HG02981 (cell line): ENCODE measurements at regions not wholly inside any gene's neighbourhood (a gene's known extent, or its start where the extent isn't known, plus 50 kb on each side); places are given as distances from the start of the nearest gene placed in this dataset.

Experiments used
- ATAC-seq: cut with Tn5 transposase; IDR thresholded peaks from one replicate; pipeline ENCODE4 v1.9.1; 2021; ENCODE audit warnings: mild to moderate bottlenecking, moderate library complexity; ENCODE audit not compliant: unreplicated experiment

DNA sequence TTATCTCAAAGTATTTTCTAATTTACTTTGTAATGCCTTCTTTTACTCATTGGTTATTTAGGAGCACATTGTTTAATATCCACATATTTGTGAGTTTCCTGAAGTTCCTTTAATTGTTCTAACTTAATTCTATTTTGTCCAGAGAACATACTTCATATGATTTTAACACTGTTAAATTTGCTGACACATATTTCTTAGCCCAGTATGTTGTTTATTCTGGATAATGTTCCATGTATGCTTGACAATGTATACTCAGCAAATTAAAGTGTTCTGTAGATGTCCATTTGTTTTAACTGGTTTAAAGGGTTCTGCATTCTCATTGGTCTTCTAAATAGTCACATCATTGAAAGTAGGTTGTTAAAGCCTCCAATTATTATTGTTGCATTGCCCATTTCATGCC is 643.7 kb upstream of the NR5A2 start:
- ATAC-seq = no peak

DNA sequence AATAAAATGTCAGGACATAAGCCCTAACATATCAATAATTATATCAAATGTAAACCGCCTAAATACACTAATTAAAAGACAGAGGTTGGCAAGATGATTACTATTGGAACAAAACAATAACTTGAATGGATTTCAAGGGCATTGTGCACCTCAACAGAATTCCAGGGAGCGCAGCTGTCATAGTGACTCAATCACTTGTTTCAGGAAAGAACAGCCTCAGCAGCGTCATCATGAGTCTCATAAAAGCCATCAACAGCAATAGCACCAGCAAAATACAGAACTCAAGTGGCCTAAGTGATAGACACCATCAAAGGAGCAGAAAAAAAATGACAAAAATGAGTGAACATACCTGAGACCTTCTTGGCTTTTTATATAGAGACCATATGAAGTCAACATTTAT is 632.7 kb upstream of the NR5A2 start:
- ATAC-seq = no peak

DNA sequence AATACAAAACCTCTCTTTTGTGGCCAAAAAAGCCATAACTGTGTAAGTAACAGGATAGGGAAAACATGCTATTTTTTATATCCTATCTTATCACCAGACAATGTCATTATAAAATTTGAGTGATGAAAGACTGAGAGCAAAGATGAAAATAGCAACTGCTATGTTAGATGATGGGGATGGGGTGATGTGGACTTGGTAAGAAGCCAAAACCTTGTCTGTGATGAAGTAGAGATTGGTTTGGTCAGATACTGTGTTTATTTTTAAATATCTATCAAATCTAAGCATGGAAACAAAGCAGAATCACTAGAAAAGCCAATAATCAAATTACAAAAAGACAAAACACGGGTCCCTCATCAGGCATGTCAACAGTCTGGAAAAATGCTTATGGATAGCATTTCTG is 631.1 kb upstream of the NR5A2 start:
- ATAC-seq = no peak

DNA sequence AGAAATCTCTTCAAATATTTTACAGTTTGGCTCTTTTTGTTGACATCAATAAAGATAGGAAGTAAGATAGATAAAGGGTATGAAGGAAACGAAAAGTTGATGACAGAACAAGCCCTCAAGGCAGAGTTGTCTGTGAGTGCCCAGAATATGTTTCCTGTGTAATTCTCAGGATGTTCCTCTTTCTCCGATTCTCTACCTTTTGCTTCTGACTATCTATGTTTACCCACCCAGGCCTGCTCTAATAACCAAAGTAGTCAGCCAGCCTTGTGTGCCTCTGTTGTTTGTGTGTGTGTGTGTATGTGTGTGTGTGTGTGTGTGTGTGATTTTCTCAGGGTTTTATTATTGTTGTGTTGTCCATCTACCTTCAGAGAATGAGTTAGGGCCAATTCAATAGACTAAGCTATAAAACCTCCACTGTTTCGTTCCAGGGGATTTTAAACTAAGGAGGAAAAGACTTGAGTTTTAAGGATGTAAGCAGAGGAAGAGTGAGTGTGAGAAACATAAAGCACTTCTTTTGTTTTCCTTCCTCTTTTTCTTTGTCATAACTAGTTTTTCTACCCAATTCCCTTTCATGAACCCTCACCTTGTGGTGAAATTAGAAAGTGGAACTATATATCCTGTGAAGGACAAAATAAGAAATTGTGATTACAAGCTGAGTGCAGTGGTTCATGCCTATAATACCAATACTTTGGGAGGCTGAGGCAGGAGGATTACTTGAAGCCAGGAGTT is 627.4 kb upstream of the NR5A2 start:
- peak; percentile 76 for ATAC-seq

DNA sequence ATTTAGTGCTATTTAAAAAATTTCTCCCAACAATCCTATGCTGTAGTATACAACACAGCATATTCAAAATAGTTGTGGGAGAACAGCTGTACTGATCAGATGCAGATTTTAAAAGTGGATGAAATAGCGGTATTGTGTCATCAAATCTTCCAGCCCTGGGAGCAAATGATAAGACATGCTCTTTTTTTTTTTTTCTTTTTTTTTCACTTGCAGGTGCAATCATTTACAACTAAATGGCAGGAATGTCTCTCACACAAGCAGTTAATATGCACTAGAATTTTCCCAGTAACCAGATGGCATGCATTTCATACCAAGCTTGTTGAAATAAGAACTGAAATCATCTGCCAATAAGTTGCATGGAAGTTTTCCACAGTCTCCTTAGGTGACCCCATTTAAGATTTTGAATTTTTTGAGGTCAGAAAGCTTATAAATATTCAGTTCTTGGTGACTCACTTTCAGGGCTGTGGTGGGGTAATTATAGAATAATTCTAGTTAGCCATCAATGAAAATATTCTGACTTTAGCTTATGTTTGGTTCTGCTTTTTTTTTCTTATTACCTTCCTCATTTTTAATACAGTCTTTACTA is 623.9 kb upstream of the NR5A2 start:
- no peak for ATAC-seq

DNA sequence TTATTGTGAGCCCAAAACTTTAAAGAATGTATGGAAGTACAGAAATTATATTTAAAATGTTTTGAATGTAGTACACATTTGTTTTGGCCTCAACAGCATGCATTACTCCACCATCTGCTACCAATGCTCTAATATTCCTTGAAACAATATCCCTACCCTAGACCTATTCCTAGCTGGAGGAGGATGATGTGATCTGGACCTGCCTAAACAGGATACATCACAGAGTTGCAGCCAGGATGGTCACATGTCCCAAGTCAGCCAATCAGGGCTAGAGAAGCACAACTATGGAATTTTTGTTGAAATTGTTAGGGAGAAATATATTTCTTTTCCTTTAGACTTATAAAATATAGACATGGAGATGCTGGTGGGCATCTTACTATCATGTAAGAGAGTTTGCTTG is 623.3 kb upstream of the NR5A2 start:
- ATAC-seq = no peak

DNA sequence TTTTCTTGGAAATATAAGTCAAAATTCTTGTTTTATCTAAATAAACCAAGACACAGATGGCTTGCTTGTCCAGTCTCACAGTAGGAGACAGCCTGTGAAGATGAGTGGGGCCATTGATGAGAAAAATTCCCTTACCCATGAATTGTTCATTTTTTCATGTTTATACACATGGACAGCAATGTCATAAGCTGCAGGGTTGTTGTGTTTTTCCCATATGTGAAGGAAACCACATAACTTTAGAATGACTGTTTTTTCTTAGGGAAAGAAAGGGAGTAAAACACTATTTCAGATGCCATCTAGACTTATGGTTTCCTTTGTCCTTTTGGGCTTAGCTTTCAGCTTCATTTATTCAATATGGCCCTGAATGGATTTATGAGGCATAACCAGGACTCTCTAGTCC is 622.5 kb upstream of the NR5A2 start:
- ATAC-seq = no peak

DNA sequence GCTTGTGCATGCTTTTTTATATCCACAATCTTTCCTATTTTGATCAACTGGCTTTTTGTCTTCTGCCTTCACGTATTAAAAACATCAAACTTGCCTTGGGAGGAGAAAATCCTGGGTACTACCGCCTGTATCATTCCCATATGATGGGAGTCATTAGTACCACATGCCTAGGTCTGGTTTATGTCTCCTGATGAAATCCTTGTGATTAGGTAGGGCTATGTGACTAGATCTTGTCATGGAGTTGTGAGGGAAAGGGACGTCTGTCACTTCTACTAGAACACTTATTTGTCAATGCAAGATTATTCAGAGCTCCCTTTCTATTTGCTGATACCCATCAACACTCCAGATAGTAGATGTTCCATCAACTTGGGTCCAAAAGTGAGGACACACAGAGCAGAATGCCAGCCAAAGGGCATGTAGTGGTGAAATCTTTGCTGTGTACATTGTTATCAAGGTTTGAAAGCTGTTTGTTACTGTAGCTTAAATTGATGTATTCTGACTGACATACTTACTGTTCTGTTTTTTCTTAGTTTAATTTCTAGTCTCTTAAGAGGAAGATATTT is 621.8 kb upstream of the NR5A2 start:
- no peak for ATAC-seq

DNA sequence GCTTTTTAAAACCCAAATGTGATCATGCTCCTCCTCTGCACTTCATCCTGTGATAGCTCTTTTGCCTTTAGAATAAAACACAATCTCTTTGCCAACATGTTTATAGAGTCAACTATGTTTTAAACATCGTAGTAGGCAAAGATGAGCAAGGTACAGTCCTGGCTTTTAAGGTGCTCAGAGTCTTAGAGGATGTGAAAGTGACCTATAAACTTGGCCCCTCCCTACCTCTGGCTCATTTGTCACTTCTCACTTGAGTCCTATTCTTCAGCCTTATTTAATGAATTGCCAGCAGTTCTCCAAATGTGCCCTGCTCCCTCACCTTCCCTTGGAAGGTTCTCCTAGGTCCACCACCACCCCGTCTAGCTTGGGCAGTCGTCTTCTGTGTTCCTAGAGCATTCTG is 617.0 kb upstream of the NR5A2 start:
- no peak for ATAC-seq

DNA sequence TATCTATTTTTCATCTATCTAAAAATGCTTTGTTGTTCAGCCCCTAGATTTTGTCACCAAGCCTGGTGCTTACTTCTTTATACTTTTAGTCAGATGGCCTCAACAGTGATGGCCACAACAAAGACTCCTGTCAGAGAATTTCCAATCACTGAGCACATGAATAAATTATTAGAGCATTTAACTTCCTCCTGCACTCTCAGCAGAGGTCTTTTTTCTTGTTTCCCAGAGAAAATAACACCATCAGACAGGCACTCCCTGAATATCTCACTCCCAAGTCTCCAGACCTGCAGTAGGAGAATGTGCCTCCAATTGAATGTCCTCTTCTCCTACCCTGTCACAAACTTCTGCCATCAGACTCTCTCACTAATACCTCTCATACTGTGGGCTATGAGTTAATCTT is 616.0 kb upstream of the NR5A2 start:
- ATAC-seq = no peak

DNA sequence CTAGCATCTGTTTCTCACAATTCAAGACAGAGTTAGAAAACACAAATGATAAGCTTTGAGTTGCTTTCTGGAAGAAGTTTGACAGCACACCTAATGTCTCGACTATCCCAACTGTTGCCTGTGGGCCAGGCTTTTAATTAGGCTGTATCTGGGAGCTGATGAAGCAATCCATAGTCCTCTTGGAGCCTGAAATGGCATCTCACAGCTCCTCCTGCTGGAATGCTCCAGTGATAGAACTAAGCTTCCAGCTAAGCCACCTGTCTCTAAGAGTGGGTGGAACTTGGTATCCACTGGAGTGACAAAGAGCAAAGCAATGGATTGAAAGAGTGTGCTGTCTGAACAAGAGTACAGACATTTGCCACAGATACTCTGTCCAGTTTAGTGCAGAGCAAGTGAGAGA is 605.3 kb upstream of the NR5A2 start:
- no peak for ATAC-seq

DNA sequence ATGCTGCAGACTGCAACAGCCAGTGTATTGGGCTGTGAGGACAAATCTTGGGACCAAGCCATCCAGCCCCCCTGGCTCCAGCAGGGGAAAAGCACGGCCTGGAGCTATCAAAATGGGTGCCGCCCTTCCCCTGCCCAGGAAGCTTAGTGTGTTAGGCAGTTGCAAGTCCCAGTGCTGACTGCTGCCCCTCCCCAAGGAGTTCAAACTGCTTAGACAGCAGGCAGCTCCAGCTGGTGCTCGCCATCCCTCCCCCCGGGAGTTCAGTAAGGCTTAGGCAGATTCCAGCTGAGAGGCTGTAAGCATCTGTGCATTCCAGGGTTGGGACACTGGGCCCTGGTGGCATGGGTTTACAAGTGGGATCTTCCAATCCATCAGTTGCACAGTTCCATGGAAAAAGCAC is 579.6 kb upstream of the NR5A2 start:
- ATAC-seq = no peak

DNA sequence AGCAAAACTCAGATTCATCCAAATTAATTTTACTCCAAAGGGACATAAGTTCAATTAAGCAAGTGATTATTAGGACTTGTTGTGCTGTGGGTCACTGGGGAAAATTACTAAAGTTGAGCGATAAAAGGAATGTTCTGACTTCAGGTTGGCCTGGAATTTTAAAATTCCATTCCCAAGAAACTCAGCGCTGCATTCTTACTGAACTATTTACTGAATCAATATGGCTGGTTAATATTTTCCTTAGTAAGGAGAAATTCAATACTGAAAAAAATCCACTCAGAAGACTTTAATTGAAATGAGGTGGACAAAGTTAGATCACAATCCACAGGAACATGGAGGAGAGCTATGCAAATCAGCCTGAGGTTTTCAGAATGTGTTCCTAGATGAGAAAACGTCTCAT is 578.9 kb upstream of the NR5A2 start:
- ATAC-seq = no peak

DNA sequence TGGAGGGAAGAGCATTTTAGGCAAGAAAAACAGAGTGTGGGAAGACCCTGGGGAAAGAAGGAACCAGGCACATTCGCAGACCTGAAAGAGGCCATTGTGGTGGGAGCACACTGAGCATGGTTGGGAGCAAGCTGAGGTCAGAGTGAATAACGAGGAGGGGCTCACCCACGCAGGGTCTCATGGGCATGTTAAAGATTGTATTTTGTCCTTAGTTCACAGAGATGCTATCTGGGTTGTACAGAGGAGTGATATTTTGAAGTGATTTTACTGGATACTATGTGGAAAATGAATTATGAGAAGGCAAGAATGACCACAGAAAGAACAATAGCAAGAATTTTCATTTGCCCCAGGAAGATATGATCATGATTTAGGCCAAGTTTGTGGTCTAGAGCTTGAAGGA is 578.3 kb upstream of the NR5A2 start:
- ATAC-seq = no peak

DNA sequence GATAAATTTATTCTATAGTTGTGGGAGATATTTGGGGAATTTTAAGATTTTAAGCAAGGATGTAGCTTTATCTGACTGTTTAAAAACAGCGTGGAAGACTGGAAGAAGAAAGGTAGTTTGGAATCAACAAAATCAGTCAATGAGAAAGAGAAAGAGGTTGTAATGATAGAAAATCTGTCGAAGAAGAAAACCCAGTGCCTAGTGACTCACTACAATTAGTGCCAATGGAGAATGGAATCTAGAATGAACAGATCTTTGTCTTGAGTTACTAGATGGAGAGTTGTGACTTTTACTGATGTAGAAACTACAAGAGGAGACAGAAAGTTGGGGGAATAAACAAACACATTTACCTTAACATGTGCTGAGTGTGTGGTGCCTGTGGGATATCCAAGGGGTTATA is 577.8 kb upstream of the NR5A2 start:
- no peak for ATAC-seq

DNA sequence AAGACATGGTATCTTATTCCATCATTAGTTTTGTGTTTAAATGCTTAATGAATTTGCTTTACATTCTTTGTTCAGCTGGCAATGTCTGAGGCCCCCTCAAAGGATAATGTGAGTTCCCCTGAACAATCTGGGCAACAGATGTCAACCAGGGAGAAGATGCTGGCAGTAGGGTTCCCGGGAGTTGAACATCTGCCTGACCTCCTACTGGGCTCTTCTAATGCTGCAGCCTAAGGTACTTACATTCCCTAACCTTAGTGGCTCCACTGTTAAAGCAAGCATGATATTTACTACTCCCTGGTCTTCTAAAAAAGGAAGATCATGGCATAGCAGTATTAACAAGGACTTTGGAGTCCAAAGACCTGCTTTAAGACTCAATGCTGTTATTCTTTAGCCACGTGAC is 574.9 kb upstream of the NR5A2 start:
- ATAC-seq = no peak

DNA sequence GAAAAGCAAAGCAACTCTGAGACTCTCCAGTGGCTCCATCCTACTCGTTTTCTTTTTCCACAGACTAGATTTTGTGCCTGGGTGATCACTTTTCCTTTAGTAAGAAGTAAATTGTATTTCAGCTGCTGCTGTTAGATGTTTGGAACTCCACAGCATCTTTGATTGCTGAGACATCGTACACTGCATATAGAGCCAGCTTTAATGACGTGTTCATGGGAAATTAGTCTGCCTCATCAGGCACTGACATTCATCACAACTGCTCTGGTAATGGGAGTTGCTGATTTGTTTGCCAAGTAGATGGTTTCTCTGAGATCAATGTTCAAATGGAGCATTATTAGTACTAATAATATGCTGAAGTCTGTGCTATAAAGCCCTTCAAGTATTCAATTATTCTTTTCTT is 573.8 kb upstream of the NR5A2 start:
- no peak for ATAC-seq

DNA sequence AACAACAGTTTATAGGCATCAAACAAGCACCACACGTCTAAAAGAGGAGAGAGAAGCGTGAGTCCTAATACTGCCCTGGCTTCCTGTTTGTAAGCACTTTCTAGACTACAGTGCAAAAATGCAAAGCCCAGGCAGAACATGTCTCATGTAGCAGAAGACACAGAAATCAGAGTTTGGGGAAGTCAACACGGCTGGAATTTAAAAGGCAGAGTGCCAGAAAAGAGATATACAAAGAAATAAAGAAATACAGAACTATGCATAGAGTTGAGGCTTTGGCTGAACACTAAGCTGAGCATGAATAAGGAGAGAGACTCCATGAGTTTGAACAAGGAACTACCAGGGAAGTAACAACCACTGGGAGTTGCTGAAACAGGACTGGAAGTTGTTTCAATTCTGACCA is 566.6 kb upstream of the NR5A2 start:
- no peak for ATAC-seq

DNA sequence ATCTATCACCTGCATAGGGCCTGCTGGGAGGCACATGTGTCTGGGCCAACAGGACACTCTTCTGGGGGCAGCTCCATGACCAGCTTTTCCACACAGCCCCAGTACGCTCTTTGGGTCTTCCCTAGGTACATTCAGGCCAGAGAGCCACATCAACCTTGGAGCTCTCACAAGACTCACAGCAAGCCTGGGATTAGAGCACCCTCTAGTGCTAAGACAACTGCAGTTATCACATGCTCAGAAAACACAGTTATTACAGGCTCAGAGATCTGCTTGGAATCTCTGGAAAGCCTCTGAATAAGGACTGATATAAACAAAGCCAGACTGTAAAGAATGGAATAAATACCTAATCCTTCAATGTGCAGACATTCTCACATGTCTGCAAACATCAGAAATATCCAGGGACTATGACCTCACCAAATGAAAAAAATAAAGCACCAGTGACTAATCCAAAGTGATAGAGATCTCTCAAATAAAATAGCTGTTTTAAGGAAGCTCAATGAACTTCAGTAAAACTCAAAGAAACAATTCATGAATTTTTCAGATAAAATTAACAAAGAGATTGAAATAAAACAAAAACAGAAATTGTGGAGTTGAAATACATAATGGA is 563.9 kb upstream of the NR5A2 start:
- ATAC-seq = peak; percentile 61

DNA sequence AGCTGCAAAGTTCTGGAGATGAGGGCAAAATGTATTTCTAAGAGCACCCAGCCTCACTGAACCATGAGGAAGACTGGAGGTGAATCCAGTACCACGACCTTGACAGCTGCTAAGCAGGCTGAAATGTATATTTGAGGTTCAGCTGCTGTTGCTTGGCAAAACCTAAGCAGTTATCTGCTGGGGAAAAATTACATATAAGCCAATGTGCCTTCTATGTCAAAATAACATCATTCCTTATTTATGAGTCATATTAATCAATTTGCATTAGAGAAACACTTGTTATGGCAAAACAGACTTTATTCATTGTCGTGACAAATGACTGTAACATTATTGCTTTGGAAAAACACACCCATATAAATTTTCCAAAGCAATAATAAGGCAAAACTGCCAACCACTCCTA is 560.5 kb upstream of the NR5A2 start:
- ATAC-seq = no peak

DNA sequence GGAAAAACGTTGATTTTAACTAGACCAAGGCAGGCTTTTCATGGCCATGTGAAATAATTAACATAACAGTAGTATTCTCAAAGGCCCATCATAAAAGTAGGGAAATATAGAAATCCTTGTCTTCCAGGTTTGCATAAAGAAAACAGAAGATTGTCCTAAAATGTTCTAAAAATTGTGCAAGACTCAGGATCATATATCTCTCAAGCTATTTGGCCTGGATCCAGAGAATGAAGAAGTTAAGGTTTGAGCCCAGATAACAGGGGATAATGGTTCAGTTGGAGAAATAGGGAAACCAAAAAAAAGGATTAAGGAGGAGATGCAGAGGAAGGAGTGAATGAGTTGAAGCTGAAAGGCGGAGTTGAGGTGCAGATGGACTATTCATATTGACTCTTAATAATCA is 555.5 kb upstream of the NR5A2 start:
- no peak for ATAC-seq

DNA sequence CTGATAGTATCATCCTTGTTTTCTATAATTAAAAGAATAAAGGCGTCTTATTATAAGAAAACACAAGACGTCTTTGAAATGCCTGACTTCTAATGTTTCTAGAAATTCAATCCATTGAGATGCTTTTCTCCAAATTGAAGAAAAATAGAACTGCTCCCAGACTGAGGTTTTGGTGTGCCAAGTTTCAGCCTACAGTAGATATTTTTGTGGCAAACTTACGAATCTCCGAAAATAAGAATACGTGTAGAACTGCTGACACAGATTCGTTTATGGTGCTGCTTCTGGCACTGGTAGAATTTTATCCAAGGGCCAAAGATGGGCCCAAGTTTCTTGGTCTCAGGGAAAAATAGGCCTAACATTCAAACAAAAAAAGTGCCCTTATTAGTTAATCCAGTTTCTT is 554.5 kb upstream of the NR5A2 start:
- ATAC-seq = no peak
